HG03280 (cell line): ENCODE measurements at regions not wholly inside any gene's neighbourhood (a gene's known extent, or its start where the extent isn't known, plus 50 kb on each side); places are given as distances from the start of the nearest gene placed in this dataset.
A peak's percentile ranks its signal among the peaks of the same experiment; 100 is the strongest.

Source experiments
- ATAC-seq: cut with Tn5 transposase; IDR thresholded peaks from one replicate; pipeline ENCODE4 v1.9.1; 2021; ENCODE audit warnings: mild to moderate bottlenecking, moderate library complexity; ENCODE audit not compliant: unreplicated experiment

DNA sequence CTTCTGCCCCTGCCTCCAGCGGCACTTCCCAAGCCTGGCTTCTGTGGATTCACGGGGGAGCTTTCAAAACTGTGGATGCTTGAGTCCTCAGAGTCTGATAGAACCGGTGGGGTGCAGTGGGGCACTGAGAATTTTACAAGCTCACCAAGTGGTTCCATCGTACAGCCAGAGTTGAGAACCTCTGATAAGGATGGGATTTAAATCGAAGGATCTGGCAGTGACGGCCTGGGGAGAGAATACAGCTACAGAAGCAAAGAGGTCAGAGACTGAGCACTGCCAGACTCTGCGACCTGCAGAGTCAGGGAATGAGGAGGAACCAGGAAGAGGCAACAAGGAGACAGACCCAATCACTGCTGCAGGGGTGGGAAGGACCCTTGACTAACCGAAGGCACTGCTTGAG, 124.6 kb upstream of the BOD1 start:
- ATAC-seq = no peak

DNA sequence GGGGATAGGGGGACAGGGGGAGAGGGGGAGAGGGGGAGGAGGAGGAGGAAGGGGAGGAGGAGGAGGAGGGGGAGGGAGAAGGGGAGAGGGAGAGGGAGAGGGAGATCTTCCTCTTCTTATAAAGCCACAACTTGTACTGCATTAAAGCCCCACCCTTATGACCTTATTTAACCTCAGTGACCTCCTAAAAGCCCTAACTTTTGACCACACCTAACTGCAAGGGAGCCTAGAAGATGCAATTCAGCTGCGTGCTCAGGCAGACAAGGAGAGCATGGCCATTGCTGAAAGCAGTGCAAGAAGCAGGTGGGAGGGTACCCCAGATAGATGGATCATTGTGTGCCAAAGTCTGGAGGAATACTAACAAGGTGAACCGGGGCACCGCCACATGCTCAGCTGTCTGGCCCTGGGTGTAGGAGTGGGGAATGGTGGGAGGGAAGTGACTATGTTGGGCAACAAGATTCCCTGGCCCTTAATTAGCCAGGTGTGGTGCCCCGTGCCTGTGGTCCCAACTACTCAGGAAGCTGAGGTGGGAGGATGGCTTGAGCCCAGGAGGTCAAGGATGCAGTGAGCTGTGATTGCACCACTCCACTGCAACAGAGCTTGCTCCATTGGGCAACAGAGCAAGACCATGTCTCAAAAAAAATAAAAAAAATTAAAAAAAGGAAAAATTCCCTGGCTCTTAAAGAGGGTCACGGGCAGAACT, 125.4 kb upstream of the BOD1 start:
- ATAC-seq = no peak

DNA sequence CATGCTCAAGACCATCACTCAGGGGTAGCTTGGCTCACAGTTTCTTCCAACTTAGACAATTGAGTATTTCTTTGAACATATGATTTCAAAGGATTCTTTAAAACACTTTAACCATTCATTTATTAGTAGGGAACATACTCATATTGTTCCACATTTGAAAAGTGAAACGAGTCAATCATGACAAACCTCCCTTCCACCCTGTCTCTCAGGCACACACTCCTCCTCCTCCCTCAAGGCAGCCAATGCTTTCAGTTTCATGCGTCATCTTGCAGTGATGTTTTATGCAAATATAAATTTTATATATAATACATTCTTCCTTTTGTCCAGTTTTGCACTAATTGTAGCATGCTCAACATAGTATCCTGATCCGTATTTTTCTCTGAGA, 126.0 kb upstream of the BOD1 start:
- peak; percentile 60 for ATAC-seq

DNA sequence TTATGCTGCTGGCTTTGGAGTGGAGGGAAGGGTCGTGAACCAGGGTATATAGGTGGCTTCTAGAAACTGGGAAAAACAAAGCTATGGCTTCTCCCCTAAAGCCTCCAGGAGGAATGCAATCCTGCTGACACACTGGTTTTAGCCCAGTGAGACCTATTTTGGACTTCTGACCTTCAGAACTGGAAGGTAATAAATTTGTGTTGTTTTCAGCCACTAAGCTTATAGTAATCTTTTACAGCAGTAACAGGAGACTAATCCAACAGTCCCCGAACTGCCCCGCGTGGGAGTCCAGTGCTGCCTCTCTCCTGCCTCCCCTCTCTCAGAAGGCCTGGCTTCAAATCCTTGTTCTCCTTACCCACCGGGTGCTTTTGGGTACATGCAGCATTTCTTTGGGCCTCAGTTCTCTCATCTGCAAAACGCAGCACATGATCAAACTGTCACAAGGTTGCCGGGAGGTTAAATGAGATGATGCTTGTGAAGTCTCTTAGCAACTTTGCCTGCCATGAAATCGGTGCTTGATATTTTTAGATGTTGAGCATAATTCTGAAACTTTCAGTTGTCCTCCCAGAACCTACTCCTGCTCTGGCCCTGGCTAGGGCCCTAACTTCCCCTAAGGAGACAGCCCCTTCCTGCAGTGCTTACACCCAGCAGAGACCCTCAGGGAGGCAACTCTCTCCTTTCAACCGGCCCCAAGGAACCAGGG, 127.3 kb upstream of the BOD1 start:
- no peak for ATAC-seq

DNA sequence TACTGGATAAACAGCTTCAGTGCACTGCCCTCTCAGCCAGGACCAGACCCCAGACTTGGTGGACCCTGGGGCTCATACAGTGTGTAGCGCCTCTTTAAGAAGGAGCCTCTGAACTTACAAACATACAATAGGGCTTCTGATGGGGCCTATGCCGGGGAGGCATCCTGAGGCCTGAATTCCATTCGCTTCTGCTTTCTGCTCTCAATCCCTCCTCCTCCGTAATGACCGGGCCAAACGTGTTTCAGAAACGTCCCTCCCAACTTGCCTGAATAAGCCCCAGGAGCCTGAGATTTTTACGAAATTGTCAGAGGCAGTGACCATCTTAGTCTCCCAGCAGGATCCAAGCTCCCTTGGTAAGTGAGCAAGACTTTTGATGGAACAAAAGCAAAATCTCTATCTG, 128.1 kb upstream of the BOD1 start:
- ATAC-seq = no peak

DNA sequence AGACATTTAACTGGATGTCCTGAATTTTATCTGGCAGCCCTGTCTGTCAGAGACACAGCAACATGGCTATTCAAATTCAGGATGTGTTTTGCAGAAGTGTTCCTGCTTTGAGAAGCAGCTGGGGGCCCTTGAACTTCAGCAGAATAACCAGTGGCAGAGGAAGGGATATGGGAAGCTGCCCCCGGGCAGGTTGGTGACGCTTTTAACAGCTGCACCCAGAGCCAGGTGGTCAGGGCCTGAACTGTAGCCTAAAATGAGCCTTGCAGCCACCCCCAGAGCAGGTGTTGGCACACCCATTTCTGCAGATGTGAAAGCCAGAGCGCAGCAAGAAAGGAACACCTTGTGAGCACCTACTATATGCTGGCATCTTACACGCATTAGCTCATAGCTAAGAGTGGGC, 128.7 kb upstream of the BOD1 start:
- ATAC-seq = peak; percentile 60

DNA sequence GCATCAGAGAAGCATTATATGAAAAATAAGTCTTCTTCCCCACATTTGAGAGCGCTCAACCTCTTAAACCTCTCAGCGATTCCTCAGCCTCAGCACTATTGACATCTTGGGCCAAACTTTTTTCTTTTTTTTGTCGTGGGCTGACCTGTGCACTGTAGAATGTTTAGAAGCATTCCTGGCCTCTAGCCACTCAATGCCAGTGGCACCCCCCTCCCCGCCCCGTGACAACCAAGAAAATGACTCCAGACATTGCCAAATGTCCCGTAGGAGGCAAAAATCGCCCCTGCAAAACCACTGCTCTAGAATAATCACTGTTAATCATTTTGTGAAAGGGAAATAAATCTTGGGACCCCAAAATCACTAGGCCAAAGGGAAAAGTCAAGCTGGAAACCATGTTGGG, 129.1 kb upstream of the BOD1 start:
- ATAC-seq = no peak

DNA sequence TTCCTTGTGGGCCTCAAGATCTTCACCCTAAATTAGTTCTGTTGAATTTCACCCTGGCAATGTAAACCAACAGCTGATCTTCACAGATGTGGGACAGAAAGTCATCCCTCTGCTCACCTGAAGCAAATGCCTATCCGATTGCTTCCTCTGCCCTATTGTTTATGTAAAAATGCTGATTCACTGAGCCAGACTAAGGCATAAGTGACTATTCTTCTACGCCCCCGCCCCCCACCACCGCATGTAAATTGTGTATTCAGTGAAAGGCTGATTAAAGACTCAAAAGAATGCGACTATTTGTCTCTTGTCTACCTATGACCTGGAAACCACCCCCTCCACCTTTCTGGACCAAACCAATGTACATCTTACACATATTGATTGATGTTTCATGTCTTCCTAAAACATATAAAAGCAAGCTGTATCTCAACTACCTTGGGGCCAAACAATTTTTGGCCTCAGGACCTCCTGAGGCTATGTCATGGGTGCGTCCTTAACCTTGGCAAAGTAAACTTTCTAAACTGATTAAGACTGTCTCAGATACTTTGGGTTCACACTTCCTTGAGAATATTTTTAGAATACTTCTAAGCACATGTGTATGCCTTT, 129.7 kb upstream of the BOD1 start:
- no peak for ATAC-seq

DNA sequence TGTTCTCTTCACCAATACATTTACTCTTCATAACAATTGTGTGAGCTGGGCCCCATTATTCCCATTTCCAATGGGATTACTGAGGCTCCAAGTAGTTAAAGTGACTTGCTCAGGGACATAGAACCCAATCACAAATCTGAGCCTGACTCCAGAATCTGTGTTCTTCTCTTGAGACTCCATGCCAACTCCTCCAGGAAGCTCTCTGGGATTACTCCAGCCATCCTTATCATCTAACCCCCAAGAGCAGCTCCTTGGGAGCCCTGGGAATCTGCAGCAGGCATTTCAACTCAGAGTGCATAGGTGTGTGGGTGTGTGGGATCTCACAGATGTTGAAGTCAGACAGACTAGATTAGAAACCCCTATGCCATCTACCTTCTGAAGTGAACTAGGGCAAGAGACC, 131.4 kb upstream of the BOD1 start:
- ATAC-seq = no peak

DNA sequence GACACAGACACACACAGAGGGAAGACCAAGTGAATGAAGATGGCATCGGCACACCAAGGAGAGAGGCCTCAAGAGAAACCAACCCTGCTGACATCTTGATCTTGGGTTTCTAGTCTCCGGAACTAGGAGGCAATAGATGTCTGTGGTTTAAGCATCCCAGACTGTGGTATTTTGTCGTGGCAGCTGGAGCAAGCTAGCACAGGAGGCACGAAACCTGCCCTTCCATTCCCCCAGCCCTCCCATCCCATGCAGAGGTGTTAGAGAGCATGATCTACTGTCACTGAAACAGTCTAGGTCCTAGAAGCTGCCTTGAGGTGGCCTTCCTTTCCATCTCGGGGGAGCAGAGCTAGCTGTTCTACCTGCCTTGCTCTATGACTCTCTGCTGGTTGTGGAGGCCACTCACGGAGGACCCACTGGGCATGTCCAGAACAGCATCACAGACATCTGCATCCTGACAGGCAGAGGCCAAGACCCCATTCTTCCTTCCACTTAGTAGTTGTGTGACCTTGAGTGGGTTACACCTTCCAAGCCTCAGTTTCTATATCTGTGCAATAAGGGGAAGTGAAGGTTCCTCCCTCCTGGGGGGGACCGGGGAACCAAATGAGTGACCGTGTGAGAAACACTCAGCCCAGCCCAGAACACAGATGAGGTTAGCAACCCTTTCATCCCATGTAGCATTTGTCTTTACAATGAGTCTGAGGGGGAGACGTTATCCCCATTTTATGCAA, 134.3 kb upstream of the BOD1 start:
- ATAC-seq = no peak

DNA sequence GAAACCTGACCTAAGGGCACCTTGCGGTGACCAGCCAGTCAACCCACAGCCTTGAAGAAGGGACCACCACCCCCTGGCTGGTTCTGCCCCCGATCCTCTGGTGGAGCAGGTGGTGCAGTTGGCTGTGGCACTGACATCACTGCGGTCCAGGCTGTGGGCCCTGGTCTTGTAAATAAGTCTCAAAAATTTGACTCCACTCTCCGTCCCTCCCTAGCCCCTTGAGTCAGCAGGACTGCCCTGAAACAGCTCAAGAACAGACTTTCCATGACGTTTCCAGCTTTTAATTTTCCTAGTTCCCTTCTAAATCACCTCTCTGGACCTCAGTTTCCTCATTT, 134.8 kb upstream of the BOD1 start:
- no peak for ATAC-seq

DNA sequence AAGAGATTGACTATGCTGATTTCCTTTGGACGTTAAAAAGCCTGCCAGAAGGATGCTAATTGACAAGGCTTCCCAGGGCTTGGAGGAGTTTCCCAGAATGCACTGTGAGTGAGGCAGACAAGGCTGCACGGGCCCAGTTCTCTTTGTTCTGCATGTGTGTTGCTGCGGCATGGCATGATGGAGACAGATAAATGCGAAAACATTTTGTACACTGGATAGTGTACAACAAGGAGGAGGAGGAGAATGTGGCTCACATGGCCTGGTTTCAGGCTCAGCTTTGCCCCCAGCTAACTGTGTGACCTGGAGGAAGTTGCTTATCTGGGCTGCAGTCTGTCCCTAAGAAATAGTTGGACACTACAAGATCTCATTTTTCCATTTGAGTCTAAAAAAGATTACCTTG, 135.5 kb upstream of the CPEB4 start:
- ATAC-seq = no peak

DNA sequence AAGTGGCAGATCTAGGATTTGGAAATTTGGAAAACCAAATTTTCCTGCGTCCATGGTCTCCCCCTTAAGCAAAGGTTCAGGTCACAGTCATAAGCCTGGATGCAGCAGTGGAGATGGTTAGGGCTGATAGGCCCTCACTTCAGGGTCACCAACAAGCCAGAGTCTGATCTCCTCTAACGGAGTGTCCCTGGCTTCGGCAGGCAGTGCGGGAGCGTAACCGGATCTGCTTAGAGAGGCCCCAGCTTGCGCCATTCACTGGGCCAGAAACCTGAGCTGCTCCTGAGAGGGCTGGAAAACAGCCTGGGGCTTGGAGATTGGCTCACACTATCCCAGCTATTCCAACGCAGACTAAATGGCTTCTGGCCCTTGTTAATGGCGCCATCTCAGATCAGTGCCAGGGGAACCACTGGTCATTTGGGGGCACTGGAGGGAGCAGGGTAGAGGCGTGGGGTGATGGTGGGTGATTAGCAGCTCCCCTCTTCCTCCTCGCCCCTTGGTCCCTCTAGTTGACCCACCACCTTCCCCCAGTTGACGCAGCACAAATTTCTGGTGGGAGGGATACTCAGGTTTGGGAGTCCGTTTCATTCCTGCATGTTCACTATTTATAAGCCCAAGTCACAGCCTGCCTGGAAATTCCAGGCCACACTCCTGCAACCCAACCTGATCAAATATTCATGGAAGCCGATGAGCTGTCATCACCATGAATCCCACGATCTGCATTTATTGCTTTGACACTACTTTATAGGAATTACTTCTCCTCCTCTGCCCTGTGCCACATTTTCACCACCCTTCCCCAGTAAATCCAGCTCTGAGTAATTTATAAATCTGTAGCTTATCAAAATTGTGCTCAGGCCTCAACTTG, 134.6 kb upstream of the CPEB4 start:
- no peak for ATAC-seq

DNA sequence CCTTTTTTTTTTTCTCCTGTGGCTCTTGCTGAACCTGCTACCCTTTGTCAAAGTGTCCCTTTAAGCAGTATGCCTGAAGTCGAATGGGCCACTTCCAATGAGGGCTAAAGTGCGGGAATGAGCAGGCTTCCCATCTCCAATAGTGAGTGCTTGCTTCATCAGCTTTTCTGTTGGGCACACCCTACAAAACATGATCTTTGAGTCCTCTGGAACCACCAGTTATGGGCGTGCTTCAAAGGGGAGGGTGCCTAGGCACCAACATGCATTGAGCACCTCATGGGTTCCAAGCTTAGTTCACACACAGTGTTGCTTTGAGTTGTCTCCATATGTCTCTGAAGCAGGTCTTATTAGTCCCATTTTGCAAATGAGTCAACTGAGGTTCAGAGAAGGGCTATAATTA, 132.8 kb upstream of the CPEB4 start:
- no peak for ATAC-seq

DNA sequence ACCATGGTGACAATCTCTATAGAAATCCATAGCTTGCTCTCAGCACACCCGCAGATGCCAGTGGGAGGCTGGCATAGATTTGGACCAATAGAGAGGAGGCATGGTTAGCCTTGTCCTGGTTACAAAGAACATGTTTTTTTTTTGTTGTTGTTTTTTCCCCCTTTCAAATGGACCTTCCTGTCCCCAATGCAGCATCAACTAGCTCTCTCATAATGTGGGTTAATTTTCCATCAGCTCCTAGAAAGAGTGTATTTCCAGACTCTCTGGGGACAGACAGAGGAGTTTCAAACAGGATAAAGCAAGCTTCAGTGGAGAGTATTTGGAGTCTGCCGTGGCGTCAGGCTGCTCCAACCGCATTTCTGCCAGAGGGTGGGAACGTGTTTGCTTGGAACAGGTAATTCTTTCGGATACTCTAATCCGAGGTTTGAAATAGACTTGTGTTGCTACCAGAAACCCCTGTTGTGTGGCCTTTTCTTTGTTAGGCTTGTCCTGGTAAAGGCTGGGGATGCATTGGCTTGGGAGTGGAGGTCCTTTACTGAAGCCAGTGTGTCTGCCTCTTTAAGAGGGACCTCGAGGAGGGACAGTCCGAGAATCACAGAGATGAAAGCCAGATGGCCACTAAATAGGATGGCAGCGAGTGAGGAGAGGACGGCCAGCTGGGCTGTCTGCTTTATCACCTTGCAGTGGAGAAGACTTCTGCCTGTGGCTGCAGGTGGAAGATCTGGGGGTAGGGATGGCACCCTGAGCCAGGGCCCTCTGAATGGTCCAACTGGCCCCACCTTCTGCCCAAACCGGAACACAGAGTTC, 130.5 kb upstream of the CPEB4 start:
- no peak for ATAC-seq

DNA sequence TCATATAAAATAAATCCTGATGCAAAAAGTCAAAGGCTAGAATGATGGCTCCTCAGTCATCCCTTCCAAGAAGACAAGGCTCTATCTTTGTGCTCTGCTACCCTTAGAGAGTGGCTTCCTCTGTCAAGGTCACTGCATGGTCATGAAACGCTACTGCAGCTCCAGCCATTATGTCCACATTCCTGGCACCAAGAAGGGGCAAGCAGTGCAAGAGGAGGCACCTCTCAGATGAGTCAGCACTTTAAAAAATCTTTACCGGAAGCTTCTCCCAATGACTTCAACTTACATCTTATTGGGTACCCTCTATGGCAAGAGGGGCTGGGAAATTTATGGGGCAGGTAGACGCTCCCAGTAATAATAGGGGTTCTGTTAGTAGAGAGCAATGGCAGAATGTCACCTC, 129.5 kb upstream of the CPEB4 start:
- no peak for ATAC-seq

DNA sequence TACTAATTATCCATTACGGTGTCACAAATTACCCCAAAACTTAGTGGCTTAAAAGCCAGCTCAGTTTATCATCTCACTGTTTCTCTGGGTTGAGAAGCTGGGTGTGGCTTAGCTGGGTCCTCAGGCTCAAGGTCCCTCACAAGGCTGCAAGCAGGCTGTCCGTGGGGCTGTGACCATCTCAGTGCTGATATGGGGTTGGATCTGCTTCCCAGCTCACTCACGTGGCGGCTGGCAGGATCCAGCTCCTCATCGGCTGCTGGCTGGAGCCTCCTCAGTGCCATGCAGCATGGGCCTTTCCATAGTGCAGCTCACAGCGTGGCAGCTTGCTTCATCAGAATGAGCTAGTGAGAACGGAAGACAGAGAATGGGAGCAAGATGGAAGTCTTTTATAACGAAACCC, 128.5 kb upstream of the CPEB4 start:
- no peak for ATAC-seq

DNA sequence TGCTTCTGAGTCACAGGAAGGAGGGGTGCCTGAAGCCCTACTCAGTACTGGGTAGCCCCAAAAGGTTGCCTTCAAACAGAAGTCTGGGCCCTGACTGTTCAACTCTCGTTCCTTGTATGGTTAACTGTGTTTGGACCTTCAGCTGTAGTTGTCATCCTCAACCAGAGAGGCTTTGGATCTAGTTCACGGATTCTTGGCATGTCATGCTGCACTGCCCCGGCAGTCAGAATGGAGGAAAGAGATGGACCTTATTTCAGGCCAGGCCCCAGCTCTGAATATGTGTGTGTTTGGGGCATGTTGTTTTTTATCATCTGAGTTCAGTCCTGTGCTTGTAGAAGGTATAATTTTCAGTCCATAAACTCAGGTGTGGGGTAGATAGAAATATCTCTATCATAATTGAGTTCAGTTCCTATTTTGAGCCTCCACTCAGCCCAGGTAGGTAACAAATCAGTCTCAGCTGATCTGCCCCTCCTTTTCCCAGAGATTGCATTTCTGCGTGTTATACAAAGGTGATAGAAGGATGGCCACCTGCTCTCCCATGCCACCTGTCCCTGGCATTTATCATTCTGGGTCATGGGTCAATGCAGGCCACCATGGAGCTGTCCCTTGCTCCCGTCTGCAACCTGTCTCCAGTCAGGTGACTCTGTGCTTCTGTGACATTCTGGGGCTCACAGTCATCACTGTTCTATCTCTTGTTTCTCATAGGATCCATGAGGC, 127.5 kb upstream of the CPEB4 start:
- no peak for ATAC-seq

DNA sequence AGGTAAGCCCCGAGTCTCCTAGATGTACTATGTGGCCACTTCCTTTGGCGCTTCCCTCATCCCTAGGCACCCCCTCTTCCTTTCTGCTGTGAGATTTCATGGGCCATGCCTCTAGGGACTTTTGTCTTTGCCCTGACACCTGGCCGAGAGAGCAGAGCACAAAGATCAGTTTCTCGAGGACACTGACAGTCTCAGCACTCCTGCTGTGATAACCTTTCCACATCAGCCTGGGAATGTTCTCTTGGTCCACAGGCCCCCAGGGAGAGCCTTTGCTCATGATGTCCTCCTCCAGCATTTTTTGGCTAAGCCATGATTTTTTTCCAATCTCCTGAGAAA, 127.0 kb upstream of the CPEB4 start:
- no peak for ATAC-seq

DNA sequence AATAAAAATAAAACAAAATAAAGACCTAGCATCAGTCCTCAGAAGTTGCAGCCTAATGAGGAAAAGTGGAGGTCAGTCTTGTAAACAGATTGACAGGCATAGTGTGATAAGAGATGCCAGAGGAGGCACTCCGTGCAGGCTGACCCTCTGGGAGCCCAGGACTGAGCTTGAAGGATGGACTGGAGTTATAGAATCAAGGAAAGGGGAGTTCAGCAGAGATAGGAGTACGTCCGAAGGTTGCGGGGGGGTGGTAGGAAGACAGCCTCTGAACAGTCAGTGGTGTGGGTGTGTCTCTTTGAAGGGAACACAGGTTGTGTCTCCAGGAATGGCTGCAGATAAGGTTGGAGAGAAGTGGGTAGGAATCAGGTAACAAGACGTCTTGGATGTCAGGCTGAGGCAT, 126.1 kb upstream of the CPEB4 start:
- ATAC-seq = no peak
